RWPE2 (cell line): ENCODE measurements at regions not wholly inside any gene's neighbourhood (a gene's known extent, or its start where the extent isn't known, plus 50 kb on each side); places are given as distances from the start of the nearest gene placed in this dataset.

Experiments used
- ATAC-seq: fragments of 200-7000 bp; cut with Tn5 transposase; 3 replicates; pipeline ENCODE4 v1.9.1; 2021; ENCODE audit warnings: low read depth
- DNase-seq: peaks from one replicate; pipeline ENCODE4 v3.0.0-alpha.2; 2020; ENCODE audit warnings: low spot score
- H3K27ac ChIP-seq: fragments of 450-650 bp; 2 replicates; pipeline ENCODE4 v1.5.1; 2017; ENCODE audit warnings: mild to moderate bottlenecking; ENCODE audit not compliant: poor library complexity, severe bottlenecking
- H3K27me3 ChIP-seq: fragments of 250-450 bp; sonication (Bioruptor Pico); 2 replicates; pipeline ENCODE4 v1.5.1; 2021; ENCODE audit warnings: mild to moderate bottlenecking, moderate library complexity; ENCODE audit not compliant: insufficient read depth, poor library complexity, severe bottlenecking
- H3K36me3 ChIP-seq: fragments of 250-450 bp; sonication (Bioruptor Pico); 2 replicates; pipeline ENCODE4 v1.5.1; 2020; ENCODE audit warnings: low read depth, mild to moderate bottlenecking, moderate library complexity
- H3K4me1 ChIP-seq: fragments of 250-450 bp; sonication (Bioruptor Pico); 2 replicates; pipeline ENCODE4 v1.5.1; 2021; ENCODE audit warnings: mild to moderate bottlenecking, moderate library complexity; ENCODE audit not compliant: insufficient read depth, poor library complexity, severe bottlenecking
- H3K4me3 ChIP-seq: fragments of 250-450 bp; sonication (Bioruptor Pico); 2 replicates; pipeline ENCODE4 v1.5.1; 2021; ENCODE audit warnings: mild to moderate bottlenecking, moderate library complexity; ENCODE audit not compliant: severe bottlenecking
- H3K9me3 ChIP-seq: fragments of 250-450 bp; sonication (Bioruptor Pico); 2 replicates; pipeline ENCODE4 v1.5.1; 2021; ENCODE audit warnings: mild to moderate bottlenecking, moderate library complexity; ENCODE audit not compliant: severe bottlenecking
- CTCF ChIP-seq: fragments of 450-650 bp; IDR thresholded peaks from one replicate; pipeline ENCODE4 v1.5.1; 2017; ENCODE audit warnings: mild to moderate bottlenecking, moderate library complexity; ENCODE audit not compliant: poor library complexity, severe bottlenecking

GRCh38 chr7:13794581-13794980 lies 194.9 kb downstream of the ETV1 start:
- Histone ChIP-seq H3K27ac (no peak overlapping the region), H3K36me3 (no peaks in the 10 kb centered on the region), H3K27me3 (no peaks in the 10 kb centered on the region), H3K4me3 (no peak overlapping the region), H3K4me1 (no peaks in the 10 kb centered on the region), H3K9me3 (no peaks in the 10 kb centered on the region)
- no peak for TF ChIP-seq CTCF
- ATAC-seq, result no peak
- no peak for DNase-seq

- Histone ChIP-seq H3K4me1 (peaks cover 7% of the 10 kb centered on the region), H3K27ac (no peak overlapping the region), H3K27me3 (no peaks in the 10 kb centered on the region), H3K9me3 (peaks cover 1% of the 10 kb centered on the region), H3K4me3 (no peak overlapping the region), H3K36me3 (no peaks in the 10 kb centered on the region)
- no peak for ATAC-seq
- no peak for DNase-seq
- no peak for TF ChIP-seq CTCF
Observed at GRCh38 chr7:13797545-13797944, 191.9 kb downstream of the ETV1 start.

GRCh38 chr7:13800694-13801448 lies 188.6 kb downstream of the ETV1 start:
- H3K4me3 ChIP-seq, result no peak overlapping the region
- ATAC-seq, result peak; percentile 100
- peak overlapping the region; percentile 16 for H3K27ac ChIP-seq
- peaks cover 1% of the 10 kb centered on the region for H3K9me3 ChIP-seq
- no peak for TF ChIP-seq CTCF
- no peaks in the 10 kb centered on the region for H3K27me3 ChIP-seq
- peak; percentile 59 for DNase-seq
- H3K4me1 ChIP-seq, result peaks cover 7% of the 10 kb centered on the region
- H3K36me3 ChIP-seq, result no peaks in the 10 kb centered on the region

- ATAC-seq, result no peak
- H3K27ac ChIP-seq, result peak overlapping the region; percentile 16
- no peak for DNase-seq
Observed at GRCh38 chr7:13801669-13802068, 187.8 kb downstream of the ETV1 start.

More at GRCh38 chr7:13801669-13802068, 187.8 kb downstream of the ETV1 start:
- Histone ChIP-seq H3K4me3 (no peak overlapping the region), H3K4me1 (peaks cover 7% of the 10 kb centered on the region), H3K27me3 (no peaks in the 10 kb centered on the region), H3K36me3 (no peaks in the 10 kb centered on the region), H3K9me3 (peaks cover 1% of the 10 kb centered on the region)
- no peak for TF ChIP-seq CTCF
